ENCODE measurements at regions not wholly inside any gene's neighbourhood (a gene's known extent, or its start where the extent isn't known, plus 50 kb on each side); places are given as distances from the start of the nearest gene placed in this dataset.

DNA sequence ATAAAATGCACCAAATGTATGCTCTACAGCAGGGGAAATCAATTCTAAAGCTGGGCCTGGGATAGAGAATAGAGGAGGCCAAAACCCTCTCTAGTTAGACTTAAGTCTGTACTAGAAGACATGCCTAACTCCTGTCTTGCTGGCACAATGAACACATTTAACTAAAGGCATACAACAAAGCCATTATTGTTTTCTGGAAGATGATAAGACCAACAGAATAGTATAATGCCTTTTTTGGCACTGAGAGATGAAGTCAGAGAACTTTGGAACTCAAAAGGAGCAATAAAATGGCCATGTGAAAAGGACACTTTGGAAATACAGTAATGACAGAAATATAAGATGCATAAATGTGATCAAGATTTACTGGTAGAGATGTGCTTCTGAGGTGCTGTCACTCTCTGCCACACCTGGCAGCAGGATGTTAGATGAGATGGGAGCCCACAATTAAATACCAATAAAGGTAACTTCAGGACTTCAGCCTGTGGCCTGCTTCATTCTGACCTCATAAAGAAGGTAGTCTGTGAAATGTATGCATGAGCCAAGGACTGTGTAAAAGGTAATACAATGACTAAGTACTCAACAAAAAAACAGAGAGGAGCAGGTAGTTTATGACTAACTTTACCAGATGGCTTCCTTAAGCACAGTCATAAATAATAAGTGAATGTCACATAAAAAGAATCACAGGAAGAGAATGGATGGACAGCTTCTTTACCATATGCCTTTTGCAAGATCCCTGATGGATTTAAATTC, 333.4 kb downstream of the BCKDHB start:
- H3K36me3 Mint-ChIP-seq (ENCODE audit: low read depth) = no peaks in the 10 kb centered on the region
- H3K9me3 Mint-ChIP-seq = no peaks in the 10 kb centered on the region
- DNase-seq (no peak), ATAC-seq (no peak)
- H3K4me1 Mint-ChIP-seq (ENCODE audit: low read depth) = no peaks in the 10 kb centered on the region
- CTCF ChIA-PET = no interaction called here
- TF ChIP-seq, protein P1, sequence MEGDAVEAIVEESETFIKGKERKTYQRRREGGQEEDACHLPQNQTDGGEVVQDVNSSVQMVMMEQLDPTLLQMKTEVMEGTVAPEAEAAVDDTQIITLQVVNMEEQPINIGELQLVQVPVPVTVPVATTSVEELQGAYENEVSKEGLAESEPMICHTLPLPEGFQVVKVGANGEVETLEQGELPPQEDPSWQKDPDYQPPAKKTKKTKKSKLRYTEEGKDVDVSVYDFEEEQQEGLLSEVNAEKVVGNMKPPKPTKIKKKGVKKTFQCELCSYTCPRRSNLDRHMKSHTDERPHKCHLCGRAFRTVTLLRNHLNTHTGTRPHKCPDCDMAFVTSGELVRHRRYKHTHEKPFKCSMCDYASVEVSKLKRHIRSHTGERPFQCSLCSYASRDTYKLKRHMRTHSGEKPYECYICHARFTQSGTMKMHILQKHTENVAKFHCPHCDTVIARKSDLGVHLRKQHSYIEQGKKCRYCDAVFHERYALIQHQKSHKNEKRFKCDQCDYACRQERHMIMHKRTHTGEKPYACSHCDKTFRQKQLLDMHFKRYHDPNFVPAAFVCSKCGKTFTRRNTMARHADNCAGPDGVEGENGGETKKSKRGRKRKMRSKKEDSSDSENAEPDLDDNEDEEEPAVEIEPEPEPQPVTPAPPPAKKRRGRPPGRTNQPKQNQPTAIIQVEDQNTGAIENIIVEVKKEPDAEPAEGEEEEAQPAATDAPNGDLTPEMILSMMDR (IDR thresholded peaks at IDR 0.05) = no peak
- no peaks in the 10 kb centered on the region for H3K27me3 Mint-ChIP-seq
- no peak overlapping the region for H3K4me3 Mint-ChIP-seq
- intact Hi-C loops (cut with micrococcal nuclease) = no loop called here
- POLR2A ChIA-PET = no interaction called here
- no peak overlapping the region for H3K27ac Mint-ChIP-seq

DNA sequence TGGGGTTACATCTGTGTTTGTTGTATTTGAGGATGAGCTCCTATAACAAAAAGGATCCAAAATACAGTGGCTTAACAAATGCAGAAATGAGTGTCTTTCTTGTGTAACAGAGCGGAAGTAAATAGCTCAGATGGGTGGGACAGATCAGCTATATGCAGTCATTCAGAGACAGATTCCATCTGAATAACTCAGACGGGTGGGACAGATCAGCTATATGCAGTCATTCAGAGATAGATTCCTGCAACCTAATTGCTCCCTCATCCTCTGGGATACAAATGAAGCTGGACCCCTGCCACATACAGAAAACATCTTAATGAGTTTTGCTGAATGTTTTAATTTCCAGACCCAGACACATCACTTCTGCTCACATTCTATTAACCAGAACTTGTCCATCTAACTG, 332.3 kb downstream of the BCKDHB start:
- ChIA-PET POLR2A (no interaction called here), CTCF (no interaction called here)
- ATAC-seq = no peak
- no peaks in the 10 kb centered on the region for H3K9me3 Mint-ChIP-seq
- no peak overlapping the region for H3K27ac Mint-ChIP-seq
- no peaks in the 10 kb centered on the region for H3K27me3 Mint-ChIP-seq
- TF ChIP-seq, protein P1 (IDR thresholded peaks at IDR 0.05) = no peak
- DNase-seq = no peak
- intact Hi-C loops (cut with micrococcal nuclease) = no loop called here
- H3K4me3 Mint-ChIP-seq = no peak overlapping the region
- no peaks in the 10 kb centered on the region for H3K4me1 Mint-ChIP-seq (ENCODE audit: low read depth)
- no peaks in the 10 kb centered on the region for H3K36me3 Mint-ChIP-seq (ENCODE audit: low read depth)

DNA sequence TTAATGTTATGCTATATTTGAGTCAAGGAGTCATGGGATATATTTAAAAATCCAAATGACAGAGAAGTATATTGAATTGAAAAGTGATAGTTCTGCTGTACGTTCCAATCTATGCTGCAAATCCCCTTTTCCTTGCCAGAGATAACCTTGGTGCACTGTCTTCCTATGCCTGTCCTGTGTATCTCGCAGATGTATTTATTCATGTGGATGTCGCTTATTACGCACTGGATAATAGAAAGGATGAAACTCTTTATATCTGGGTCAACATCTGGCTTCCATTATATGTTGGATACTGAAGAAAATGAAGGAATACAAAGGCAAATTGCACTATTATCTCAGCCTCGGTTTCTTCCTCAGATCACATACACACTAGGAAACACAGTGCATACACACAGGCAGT, 331.3 kb downstream of the BCKDHB start:
- Mint-ChIP-seq H3K36me3 (ENCODE audit: low read depth) (no peaks in the 10 kb centered on the region), H3K4me3 (no peak overlapping the region), H3K9me3 (no peaks in the 10 kb centered on the region), H3K27ac (no peak overlapping the region), H3K27me3 (no peaks in the 10 kb centered on the region), H3K4me1 (ENCODE audit: low read depth) (no peaks in the 10 kb centered on the region)
- TF ChIP-seq, protein P1 (IDR thresholded peaks at IDR 0.05) = no peak
- ATAC-seq (no peak), DNase-seq (no peak)
- intact Hi-C loops (cut with micrococcal nuclease) = no loop called here
- ChIA-PET CTCF (no interaction called here), POLR2A (no interaction called here)

DNA sequence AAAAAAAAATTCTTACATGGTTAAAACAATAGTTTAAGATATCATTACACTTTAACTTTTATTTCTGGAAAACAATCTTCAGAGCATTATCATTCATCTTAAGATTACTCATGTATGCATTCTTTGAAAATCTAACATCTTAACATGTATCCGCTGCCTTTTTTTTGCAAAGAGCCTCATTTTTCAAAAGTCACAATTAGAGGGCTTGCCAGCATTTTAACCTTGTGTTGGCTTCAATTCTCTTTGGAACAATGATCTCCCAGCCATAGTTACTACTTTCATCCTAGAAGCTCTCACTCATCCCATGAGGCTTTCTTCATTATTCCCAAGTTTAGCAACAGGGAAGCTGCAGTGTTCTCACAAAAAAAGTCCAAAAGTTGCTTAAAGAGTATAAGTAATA, 330.8 kb downstream of the BCKDHB start:
- TF ChIP-seq, protein P1 (IDR thresholded peaks at IDR 0.05) = no peak
- no peaks in the 10 kb centered on the region for H3K36me3 Mint-ChIP-seq (ENCODE audit: low read depth)
- ChIA-PET POLR2A (no interaction called here), CTCF (no interaction called here)
- no peaks in the 10 kb centered on the region for H3K4me1 Mint-ChIP-seq (ENCODE audit: low read depth)
- intact Hi-C loops (cut with micrococcal nuclease) = no loop called here
- H3K27ac Mint-ChIP-seq = no peak overlapping the region
- H3K4me3 Mint-ChIP-seq = no peak overlapping the region
- DNase-seq (no peak), ATAC-seq (no peak)
- peaks cover 1% of the 10 kb centered on the region for H3K9me3 Mint-ChIP-seq
- no peaks in the 10 kb centered on the region for H3K27me3 Mint-ChIP-seq

DNA sequence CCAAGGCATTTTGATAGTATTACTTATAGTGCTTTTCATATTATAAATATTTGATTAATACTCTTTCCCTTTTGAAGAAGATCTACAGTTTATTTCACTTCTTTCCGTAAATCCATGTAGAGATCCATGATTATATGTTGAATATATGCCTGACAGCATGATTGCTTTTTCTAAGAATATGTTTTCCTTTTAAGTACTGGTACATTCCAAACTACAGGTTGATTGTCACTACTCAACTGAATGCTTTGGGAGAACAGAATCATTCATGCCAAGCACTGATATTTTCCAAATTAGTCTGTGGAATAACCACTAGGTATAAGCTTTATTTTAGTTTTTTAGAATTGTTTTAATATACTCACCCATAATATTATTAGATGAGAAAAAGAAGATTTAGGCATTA, 330.2 kb downstream of the BCKDHB start:
- TF ChIP-seq, protein P1 (IDR thresholded peaks at IDR 0.05) = no peak
- H3K4me1 Mint-ChIP-seq (ENCODE audit: low read depth) = no peaks in the 10 kb centered on the region
- peaks cover 2% of the 10 kb centered on the region for H3K9me3 Mint-ChIP-seq
- no peaks in the 10 kb centered on the region for H3K27me3 Mint-ChIP-seq
- H3K4me3 Mint-ChIP-seq = no peak overlapping the region
- ATAC-seq = no peak
- H3K36me3 Mint-ChIP-seq (ENCODE audit: low read depth) = no peaks in the 10 kb centered on the region
- ChIA-PET POLR2A (no interaction called here), CTCF (no interaction called here)
- H3K27ac Mint-ChIP-seq = no peak overlapping the region
- DNase-seq = no peak
- intact Hi-C loops (cut with micrococcal nuclease) = no loop called here

All from activated CD8-positive, alpha-beta T cell treated with anti-CD3 and anti-CD28 coated beads for 36 hours (primary cell).